Loucy (cell line): ENCODE measurements at regions not wholly inside any gene's neighbourhood (a gene's known extent, or its start where the extent isn't known, plus 50 kb on each side); places are given as distances from the start of the nearest gene placed in this dataset.

Experiments used
- EZH2phosphoT487 ChIP-seq: fragments of 200-600 bp; IDR thresholded peaks from 2 replicates; pipeline ENCODE4 v1.6.1; 2018; ENCODE audit warnings: antibody characterized with exemption, mild to moderate bottlenecking, moderate library complexity, borderline replicate concordance
- TF ChIP-seq, protein P1 (sequence below): fragments of 200-600 bp; sonication (generic); conservative IDR thresholded peaks from 2 replicates; pipeline ENCODE4 v1.5.1; 2014; ENCODE audit warnings: mild to moderate bottlenecking, antibody characterized with exemption, low read length

DNA sequence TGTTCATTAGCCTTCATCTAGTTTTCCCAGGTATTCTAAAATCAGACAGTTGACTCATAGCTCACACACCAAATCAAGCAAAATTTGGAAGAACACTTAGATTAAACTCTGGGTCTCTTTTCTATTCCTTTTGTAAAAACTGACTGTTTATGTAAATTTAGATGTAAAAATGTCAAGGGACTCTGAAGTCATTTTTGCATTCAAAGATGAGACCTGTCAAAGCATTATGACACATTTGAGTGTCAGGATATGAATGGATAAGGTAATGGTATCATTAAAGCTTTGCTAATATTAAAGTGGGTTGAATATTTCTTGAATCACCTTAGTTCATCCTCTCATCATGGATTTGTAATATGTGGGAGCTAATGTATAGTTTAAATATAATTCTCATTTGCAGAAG is 348.1 kb upstream of the NRXN1 start:
- TF ChIP-seq, protein P1, sequence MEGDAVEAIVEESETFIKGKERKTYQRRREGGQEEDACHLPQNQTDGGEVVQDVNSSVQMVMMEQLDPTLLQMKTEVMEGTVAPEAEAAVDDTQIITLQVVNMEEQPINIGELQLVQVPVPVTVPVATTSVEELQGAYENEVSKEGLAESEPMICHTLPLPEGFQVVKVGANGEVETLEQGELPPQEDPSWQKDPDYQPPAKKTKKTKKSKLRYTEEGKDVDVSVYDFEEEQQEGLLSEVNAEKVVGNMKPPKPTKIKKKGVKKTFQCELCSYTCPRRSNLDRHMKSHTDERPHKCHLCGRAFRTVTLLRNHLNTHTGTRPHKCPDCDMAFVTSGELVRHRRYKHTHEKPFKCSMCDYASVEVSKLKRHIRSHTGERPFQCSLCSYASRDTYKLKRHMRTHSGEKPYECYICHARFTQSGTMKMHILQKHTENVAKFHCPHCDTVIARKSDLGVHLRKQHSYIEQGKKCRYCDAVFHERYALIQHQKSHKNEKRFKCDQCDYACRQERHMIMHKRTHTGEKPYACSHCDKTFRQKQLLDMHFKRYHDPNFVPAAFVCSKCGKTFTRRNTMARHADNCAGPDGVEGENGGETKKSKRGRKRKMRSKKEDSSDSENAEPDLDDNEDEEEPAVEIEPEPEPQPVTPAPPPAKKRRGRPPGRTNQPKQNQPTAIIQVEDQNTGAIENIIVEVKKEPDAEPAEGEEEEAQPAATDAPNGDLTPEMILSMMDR = no peak
- no peak for TF ChIP-seq EZH2phosphoT487
